Liver (tissue), 3 donors: ENCODE measurements at regions not wholly inside any gene's neighbourhood (a gene's known extent, or its start where the extent isn't known, plus 50 kb on each side); places are given as distances from the start of the nearest gene placed in this dataset.

Source experiments
- ATF3 ChIP-seq: IDR thresholded peaks from 2 replicates; pipeline ENCODE4 v1.6.1; 2016; ENCODE audit warnings: antibody characterized with exemption
- EGR1 ChIP-seq, 2 donors: IDR thresholded peaks; 2 replicates each; pipeline ENCODE4 v1.6.1; 2016 to 2018; ENCODE audit warnings: antibody characterized with exemption in 2 of 2, low read depth in 2 of 2
- GABPA ChIP-seq, 2 donors: IDR thresholded peaks in 1 of 2; conservative IDR thresholded peaks in 1 of 2; 2 replicates each; pipeline ENCODE4 v1.6.1; 2016; ENCODE audit warnings: antibody characterized with exemption in 2 of 2, mild to moderate bottlenecking in 1 of 2, moderate library complexity in 1 of 2
- JUND ChIP-seq, 2 donors: IDR thresholded peaks; 2 replicates each; pipeline ENCODE4 v1.6.1; 2016; ENCODE audit warnings: antibody characterized with exemption in 2 of 2
- MAX ChIP-seq: IDR thresholded peaks from 2 replicates; pipeline ENCODE4 v1.6.1; 2016; ENCODE audit warnings: antibody characterized with exemption
- NR2F2 ChIP-seq: IDR thresholded peaks from 2 replicates; pipeline ENCODE4 v1.6.1; 2016; ENCODE audit warnings: antibody characterized with exemption
- RAD21 ChIP-seq, 2 donors: IDR thresholded peaks; 2 replicates each; pipeline ENCODE4 v1.6.1; 2016; ENCODE audit warnings: antibody characterized with exemption in 2 of 2, mild to moderate bottlenecking in 2 of 2
- REST ChIP-seq: IDR thresholded peaks from 2 replicates; pipeline ENCODE4 v1.6.1; 2016; ENCODE audit warnings: antibody characterized with exemption, mild to moderate bottlenecking
- RXRA ChIP-seq, 2 donors: IDR thresholded peaks; 2 replicates each; pipeline ENCODE4 v1.6.1; 2017 to 2018; ENCODE audit warnings: antibody characterized with exemption in 2 of 2, mild to moderate bottlenecking in 1 of 2
- SP1 ChIP-seq: IDR thresholded peaks from 2 replicates; pipeline ENCODE4 v1.6.1; 2018; ENCODE audit warnings: antibody characterized with exemption, mild to moderate bottlenecking
- TAF1 ChIP-seq: conservative IDR thresholded peaks from 2 replicates; pipeline ENCODE4 v1.6.1; 2016; ENCODE audit warnings: antibody characterized with exemption, mild to moderate bottlenecking
- YY1 ChIP-seq: IDR thresholded peaks from 2 replicates; pipeline ENCODE4 v1.6.1; 2016; ENCODE audit warnings: antibody characterized with exemption, mild to moderate bottlenecking
- ZBTB33 ChIP-seq: IDR thresholded peaks from 2 replicates; pipeline ENCODE4 v1.6.1; 2016; ENCODE audit warnings: antibody characterized with exemption
- TF ChIP-seq, protein P1 (sequence below): fragments of 150-350 bp; IDR thresholded peaks from 2 replicates; pipeline ENCODE4 v1.5.1; 2017; ENCODE audit warnings: improper control_type of control experiment, low read depth, low read length; ENCODE audit not compliant: missing input control
- donor health status: healthy.
- donor health status: healthy.

- TF ChIP-seq REST (no peak), GABPA (IDR thresholded peaks at IDR 0.05 in 1 of 2, conservative IDR thresholded peaks at IDR 0.05 in 1 of 2) (no peak), YY1 (no peak), TAF1 (no peak), RAD21 (IDR thresholded peaks at IDR 0.05) (no peak), ZBTB33 (no peak), MAX (no peak), JUND (IDR thresholded peaks at IDR 0.05) (no peak), NR2F2 (no peak), SP1 (no peak), RXRA (IDR thresholded peaks at IDR 0.05) (no peak), EGR1 (IDR thresholded peaks at IDR 0.05; ENCODE audit: low read depth in 2 of 2) (no peak), ATF3 (no peak)
- TF ChIP-seq, protein P1, sequence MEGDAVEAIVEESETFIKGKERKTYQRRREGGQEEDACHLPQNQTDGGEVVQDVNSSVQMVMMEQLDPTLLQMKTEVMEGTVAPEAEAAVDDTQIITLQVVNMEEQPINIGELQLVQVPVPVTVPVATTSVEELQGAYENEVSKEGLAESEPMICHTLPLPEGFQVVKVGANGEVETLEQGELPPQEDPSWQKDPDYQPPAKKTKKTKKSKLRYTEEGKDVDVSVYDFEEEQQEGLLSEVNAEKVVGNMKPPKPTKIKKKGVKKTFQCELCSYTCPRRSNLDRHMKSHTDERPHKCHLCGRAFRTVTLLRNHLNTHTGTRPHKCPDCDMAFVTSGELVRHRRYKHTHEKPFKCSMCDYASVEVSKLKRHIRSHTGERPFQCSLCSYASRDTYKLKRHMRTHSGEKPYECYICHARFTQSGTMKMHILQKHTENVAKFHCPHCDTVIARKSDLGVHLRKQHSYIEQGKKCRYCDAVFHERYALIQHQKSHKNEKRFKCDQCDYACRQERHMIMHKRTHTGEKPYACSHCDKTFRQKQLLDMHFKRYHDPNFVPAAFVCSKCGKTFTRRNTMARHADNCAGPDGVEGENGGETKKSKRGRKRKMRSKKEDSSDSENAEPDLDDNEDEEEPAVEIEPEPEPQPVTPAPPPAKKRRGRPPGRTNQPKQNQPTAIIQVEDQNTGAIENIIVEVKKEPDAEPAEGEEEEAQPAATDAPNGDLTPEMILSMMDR, result no peak
Measured at GRCh38 chr15:77691607-77692006, 58.9 kb upstream of the LINGO1 start.
